HG03520 (cell line): ENCODE measurements at regions not wholly inside any gene's neighbourhood (a gene's known extent, or its start where the extent isn't known, plus 50 kb on each side); places are given as distances from the start of the nearest gene placed in this dataset.
"Not testable (repeated sequence)": the region's sequence is repeated elsewhere in the genome, so short reads cannot be mapped to it uniquely, and the experiment has no call there.

Experiments used
- ATAC-seq: cut with Tn5 transposase; IDR thresholded peaks from one replicate; pipeline ENCODE4 v1.9.1; 2021; ENCODE audit warnings: mild to moderate bottlenecking, moderate library complexity; ENCODE audit not compliant: unreplicated experiment

GRCh38 chr17:30644287-30644686 lies 167.1 kb downstream of the GOSR1 start:
- ATAC-seq, result not testable (repeated sequence)

- not testable (repeated sequence) for ATAC-seq
Observed at GRCh38 chr17:30641428-30641827, 164.2 kb downstream of the GOSR1 start.

GRCh38 chr17:30639391-30639790 lies 162.2 kb downstream of the GOSR1 start:
- not testable (repeated sequence) for ATAC-seq

- not testable (repeated sequence) for ATAC-seq
Observed at GRCh38 chr17:30638968-30639367, 161.8 kb downstream of the GOSR1 start.

GRCh38 chr17:30631651-30632050 lies 154.4 kb downstream of the GOSR1 start:
- ATAC-seq, result not testable (repeated sequence)

- not testable (repeated sequence) for ATAC-seq
Observed at GRCh38 chr17:30625380-30625779, 148.2 kb downstream of the GOSR1 start.

GRCh38 chr17:30624180-30624579 lies 147.0 kb downstream of the GOSR1 start:
- ATAC-seq, result not testable (repeated sequence)

GRCh38 chr17:30609682-30610081 lies 132.5 kb downstream of the GOSR1 start:
- ATAC-seq, result not testable (repeated sequence)

- no peak for ATAC-seq
Observed at GRCh38 chr17:30605523-30605922, 128.3 kb downstream of the GOSR1 start.

- ATAC-seq, result no peak
Observed at GRCh38 chr17:30605027-30605426, 127.8 kb downstream of the GOSR1 start.

- ATAC-seq, result not testable (repeated sequence)
Observed at GRCh38 chr17:30602396-30602795, 125.2 kb downstream of the GOSR1 start.

GRCh38 chr17:30601984-30602383 lies 124.8 kb downstream of the GOSR1 start:
- not testable (repeated sequence) for ATAC-seq

GRCh38 chr17:30600830-30601494 lies 123.8 kb downstream of the GOSR1 start:
- peak; percentile 29 for ATAC-seq

GRCh38 chr17:30600060-30600829 lies 123.0 kb downstream of the GOSR1 start:
- ATAC-seq, result peak; percentile 66

- no peak for ATAC-seq
Observed at GRCh38 chr17:30599428-30600059, 122.3 kb downstream of the GOSR1 start.

GRCh38 chr17:30597776-30598288 lies 120.6 kb downstream of the GOSR1 start:
- ATAC-seq, result no peak

GRCh38 chr17:30596948-30597775 lies 120.0 kb downstream of the GOSR1 start:
- not testable (repeated sequence) for ATAC-seq

- ATAC-seq, result not testable (repeated sequence)
Observed at GRCh38 chr17:30594953-30595371, 117.8 kb downstream of the GOSR1 start.

- ATAC-seq, result no peak
Observed at GRCh38 chr17:30594223-30594952, 117.2 kb downstream of the GOSR1 start.
